B cell (primary cell): ENCODE measurements at regions not wholly inside any gene's neighbourhood (a gene's known extent, or its start where the extent isn't known, plus 50 kb on each side); places are given as distances from the start of the nearest gene placed in this dataset.

Experiments
- ATAC-seq: fragments of 200-7000 bp; cut with Tn5 transposase; one replicate; pipeline ENCODE4 v1.10.0; 2021; ENCODE audit warnings: low read depth, mild to moderate bottlenecking, moderate number of reproducible peaks, moderate library complexity
- CTCF ChIA-PET: fragments of 350-600 bp; sonication (Branson Sonifier 250); formaldehyde crosslinking; loops from one replicate; lab custom pipeline; 2021; ENCODE audit warnings: antibody characterized with exemption, inconsistent platforms; lab: Charles Lee
- POLR2A ChIA-PET: fragments of 350-600 bp; sonication (Branson Sonifier 250); formaldehyde crosslinking; loops from one replicate; lab custom pipeline; 2021; ENCODE audit warnings: antibody characterized with exemption; lab: Charles Lee
- DNase-seq: peaks from one replicate; pipeline ENCODE4 v3.0.0; 2013
- H2AFZ ChIP-seq: 2 replicates; pipeline ENCODE4 v1.6.1; 2012; ENCODE audit warnings: mild to moderate bottlenecking, low read depth, low read length; ENCODE audit not compliant: insufficient read depth, poor library complexity, severe bottlenecking
- H3K27ac ChIP-seq, 2 donors: 1 replicate in 1 of 2; 2 replicates in 1 of 2; pipeline ENCODE4 v1.5.1; 2012 to 2013; ENCODE audit warnings: low read length in 2 of 2, mild to moderate bottlenecking in 2 of 2, moderate library complexity in 1 of 2
- H3K27me3 ChIP-seq, 4 experiments: fragments of 200-600 bp in 1 of 4; sonication (generic) in 1 of 4; replicated peaks in 1 of 4; 1 replicate in 2 of 4; 2 replicates in 2 of 4; pipeline versions ENCODE4 v1.6.1 to v1.7.0; 2013 to 2016; ENCODE audit warnings: low read length in 3 of 4, mild to moderate bottlenecking in 2 of 4, mixed read lengths in 1 of 4, moderate library complexity in 1 of 4; ENCODE audit not compliant: insufficient read depth in 4 of 4, control insufficient read depth in 3 of 4; ENCODE audit errors: control extremely low read depth in 1 of 4
- H3K36me3 ChIP-seq, 2 experiments: replicated peaks in 1 of 2; 1 replicate in 1 of 2; 2 replicates in 1 of 2; pipeline versions ENCODE4 v1.6.1 to v1.7.1; 2013; ENCODE audit warnings: low read length in 1 of 2; ENCODE audit not compliant: insufficient read depth in 2 of 2, control insufficient read depth in 1 of 2; ENCODE audit errors: control extremely low read depth in 1 of 2, extremely low read depth in 1 of 2
- H3K4me1 ChIP-seq, 2 donors: fragments of 200-600 bp in 1 of 2; sonication (generic) in 1 of 2; 1 replicate in 1 of 2; 2 replicates in 1 of 2; pipeline versions ENCODE4 v1.5.1 to v1.6.1; 2013 to 2017; ENCODE audit warnings: low read length in 2 of 2; ENCODE audit not compliant: control insufficient read depth in 2 of 2, insufficient read depth in 2 of 2
- H3K4me2 ChIP-seq: replicated peaks from 2 replicates; pipeline ENCODE3; 2012; ENCODE audit warnings: mild to moderate bottlenecking, low read depth, low read length; ENCODE audit not compliant: poor library complexity, severe bottlenecking
- H3K4me3 ChIP-seq, 5 experiments: fragments of 200-600 bp in 1 of 5; sonication (generic) in 1 of 5; 1 replicate in 3 of 5; 2 replicates in 2 of 5; pipeline versions ENCODE4 v1.5.1 to v1.7.0; 2011 to 2016; ENCODE audit warnings: low read length in 4 of 5, mild to moderate bottlenecking in 4 of 5, low read depth in 2 of 5, control low read depth in 1 of 5, moderate library complexity in 1 of 5; ENCODE audit not compliant: insufficient read depth in 1 of 5; ENCODE audit errors: control extremely low read depth in 1 of 5, extremely low read depth in 1 of 5
- H3K79me2 ChIP-seq: fragments of 200-600 bp; sonication (generic); one replicate; pipeline ENCODE4 v1.6.0; 2016; ENCODE audit warnings: low read length; ENCODE audit not compliant: control insufficient read depth, insufficient read depth
- H3K9ac ChIP-seq: fragments of 200-600 bp; sonication (generic); 2 replicates; pipeline ENCODE4 v1.6.1; 2017; ENCODE audit warnings: mild to moderate bottlenecking, low read length, moderate library complexity
- H3K9me3 ChIP-seq, 3 donors: one replicate each; pipeline versions ENCODE4 v1.6.1 to v1.7.1; 2013; ENCODE audit warnings: low read length in 2 of 3; ENCODE audit not compliant: control insufficient read depth in 2 of 3, insufficient read depth in 1 of 3; ENCODE audit errors: control extremely low read depth in 1 of 3
- H4K20me1 ChIP-seq: 2 replicates; pipeline ENCODE4 v1.6.0; 2012; ENCODE audit warnings: mild to moderate bottlenecking, low read length; ENCODE audit not compliant: insufficient read depth, control insufficient read depth, poor library complexity, severe bottlenecking
- H3K27ac Mint-ChIP-seq: one replicate; pipeline ENCODE4 v1.8.0; 2021; ENCODE audit warnings: mixed read lengths
- H3K27me3 Mint-ChIP-seq: one replicate; pipeline ENCODE4 v1.8.0; 2021; ENCODE audit warnings: mixed read lengths
- H3K4me1 Mint-ChIP-seq: one replicate; pipeline ENCODE4 v1.8.0; 2021; ENCODE audit warnings: mixed read lengths
- H3K4me3 Mint-ChIP-seq: one replicate; pipeline ENCODE4 v1.8.0; 2021; ENCODE audit warnings: mixed read lengths
- H3K9me3 Mint-ChIP-seq: one replicate; pipeline ENCODE4 v1.8.0; 2022; ENCODE audit warnings: mixed read lengths; ENCODE audit not compliant: insufficient read depth
- EZH2 ChIP-seq: IDR thresholded peaks from 2 replicates; pipeline ENCODE4 v1.6.1; 2012; ENCODE audit warnings: borderline replicate concordance, low read depth, mild to moderate bottlenecking, moderate library complexity, low read length; ENCODE audit not compliant: insufficient read depth, poor library complexity, severe bottlenecking
- WGBS: methylation state at CpG from one replicate; pipeline ENCODE4 v1.1.5; 2013; ENCODE audit warnings: missing lambda C conversion rate; ENCODE audit not compliant: insufficient coverage; 5-methylcytosine and 5-hydroxymethylcytosine counted together
- intact Hi-C: fragments of 100-400 bp; cut with micrococcal nuclease; formaldehyde crosslinking; loops from one replicate; pipeline ENCODE4 v1.10.0; 2022
- TF ChIP-seq, protein P1 (sequence below): fragments of 200-600 bp; IDR thresholded peaks from one replicate; pipeline ENCODE4 v1.8.0; 2022; ENCODE audit warnings: antibody characterized with exemption, mild to moderate bottlenecking

DNA sequence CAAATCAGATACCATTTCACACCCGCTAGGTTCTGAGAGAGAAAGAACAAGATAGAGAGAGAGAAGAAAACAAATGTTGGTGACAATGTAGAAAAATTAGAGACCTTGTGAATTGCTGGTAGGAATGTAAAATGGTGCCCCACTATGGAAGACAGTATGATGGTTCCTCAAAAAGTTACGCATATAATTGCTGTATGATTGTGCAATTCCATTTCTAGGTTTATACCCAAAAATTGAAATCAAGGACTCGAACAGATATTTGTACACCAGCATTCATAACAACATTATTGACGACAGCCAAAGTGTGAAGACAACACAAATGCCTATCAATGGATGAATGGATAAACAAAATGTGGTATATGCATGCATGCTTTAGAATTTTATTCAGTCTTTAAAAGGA is 74.5 kb upstream of the MAP3K1 start:
- Histone ChIP-seq H3K27me3 (no peaks in the 10 kb centered on the region), H3K4me2 (no peak overlapping the region), H4K20me1 (no peaks in the 10 kb centered on the region), H2AFZ (no peak overlapping the region), H3K4me1 (peaks cover 44 to 50% of the 10 kb centered on the region in 2 donors), H3K9me3 (no peaks in the 10 kb centered on the region), H3K27ac (no peak overlapping the region), H3K36me3 (no peaks in the 10 kb centered on the region), H3K79me2 (no peaks in the 10 kb centered on the region), H3K9ac (no peak overlapping the region), H3K4me3 (no peak overlapping the region)
- no peak for DNase-seq
- Mint-ChIP-seq H3K27ac (no peak overlapping the region), H3K4me1 (peaks cover 51% of the 10 kb centered on the region), H3K4me3 (no peak overlapping the region), H3K9me3 (no peaks in the 10 kb centered on the region), H3K27me3 (no peaks in the 10 kb centered on the region)
- no peak for TF ChIP-seq EZH2
- TF ChIP-seq, protein P1, sequence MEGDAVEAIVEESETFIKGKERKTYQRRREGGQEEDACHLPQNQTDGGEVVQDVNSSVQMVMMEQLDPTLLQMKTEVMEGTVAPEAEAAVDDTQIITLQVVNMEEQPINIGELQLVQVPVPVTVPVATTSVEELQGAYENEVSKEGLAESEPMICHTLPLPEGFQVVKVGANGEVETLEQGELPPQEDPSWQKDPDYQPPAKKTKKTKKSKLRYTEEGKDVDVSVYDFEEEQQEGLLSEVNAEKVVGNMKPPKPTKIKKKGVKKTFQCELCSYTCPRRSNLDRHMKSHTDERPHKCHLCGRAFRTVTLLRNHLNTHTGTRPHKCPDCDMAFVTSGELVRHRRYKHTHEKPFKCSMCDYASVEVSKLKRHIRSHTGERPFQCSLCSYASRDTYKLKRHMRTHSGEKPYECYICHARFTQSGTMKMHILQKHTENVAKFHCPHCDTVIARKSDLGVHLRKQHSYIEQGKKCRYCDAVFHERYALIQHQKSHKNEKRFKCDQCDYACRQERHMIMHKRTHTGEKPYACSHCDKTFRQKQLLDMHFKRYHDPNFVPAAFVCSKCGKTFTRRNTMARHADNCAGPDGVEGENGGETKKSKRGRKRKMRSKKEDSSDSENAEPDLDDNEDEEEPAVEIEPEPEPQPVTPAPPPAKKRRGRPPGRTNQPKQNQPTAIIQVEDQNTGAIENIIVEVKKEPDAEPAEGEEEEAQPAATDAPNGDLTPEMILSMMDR, result no peak
- ChIA-PET POLR2A (no interaction called here), CTCF (no interaction called here)
- no peak for ATAC-seq
- no CpG with 5 or more reads among the region's 4 CpGs for WGBS
- intact Hi-C loops, result no loop called here

DNA sequence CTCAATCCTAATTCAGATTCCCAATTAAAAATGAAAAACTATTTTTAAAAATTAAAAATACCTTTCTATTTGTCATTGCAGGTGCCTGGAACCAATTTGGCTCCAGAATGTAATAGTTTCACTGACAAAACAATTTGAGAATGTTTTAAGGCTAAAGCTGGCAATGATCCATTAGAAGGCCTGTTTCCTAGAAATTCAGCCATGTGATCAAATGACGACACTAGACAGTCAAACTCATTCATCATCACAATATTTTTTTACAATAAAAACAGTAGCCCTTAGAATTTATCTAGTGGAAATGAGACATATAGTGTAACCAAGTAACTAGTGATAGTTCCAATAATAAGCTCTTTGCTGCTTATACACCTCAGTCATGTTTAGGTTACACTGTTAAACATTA is 75.4 kb upstream of the MAP3K1 start:
- Histone ChIP-seq H3K9me3 (no peaks in the 10 kb centered on the region), H3K36me3 (no peaks in the 10 kb centered on the region), H3K4me2 (no peak overlapping the region), H3K79me2 (no peaks in the 10 kb centered on the region), H4K20me1 (no peaks in the 10 kb centered on the region), H2AFZ (no peak overlapping the region), H3K4me3 (no peak overlapping the region), H3K27ac (no peak overlapping the region), H3K27me3 (no peaks in the 10 kb centered on the region), H3K4me1 (peaks cover 44 to 50% of the 10 kb centered on the region in 2 donors), H3K9ac (no peak overlapping the region)
- ChIA-PET CTCF (no interaction called here), POLR2A (no interaction called here)
- no peak overlapping the region for H3K27ac Mint-ChIP-seq
- no CpG with 5 or more reads among the region's 1 CpG for WGBS
- DNase-seq (no peak), ATAC-seq (no peak)
- intact Hi-C loops, result loop anchor here (5.0 kb wide), 4 partner anchors 38 to 328 kb away; no protein-coding TSS in a partner anchor
- peaks cover 53% of the 10 kb centered on the region for H3K4me1 Mint-ChIP-seq
- TF ChIP-seq EZH2, result no peak
- TF ChIP-seq, protein P1, result no peak
- H3K27me3 Mint-ChIP-seq, result no peaks in the 10 kb centered on the region
- H3K4me3 Mint-ChIP-seq, result no peak overlapping the region
- H3K9me3 Mint-ChIP-seq, result no peaks in the 10 kb centered on the region
